Thyroid gland (tissue), 4 donors: ENCODE measurements at regions not wholly inside any gene's neighbourhood (a gene's known extent, or its start where the extent isn't known, plus 50 kb on each side); places are given as distances from the start of the nearest gene placed in this dataset.

ENCODE experiments used
- CTCF ChIP-seq, 6 experiments: fragments of 200-600 bp in 3 of 6; fragments of 450-650 bp in 3 of 6; sonication (generic) in 3 of 6; IDR thresholded peaks; one replicate each; pipeline ENCODE4 v1.5.1; 2016 to 2019; ENCODE audit warnings: antibody characterized with exemption in 6 of 6, mild to moderate bottlenecking in 2 of 6, inconsistent platforms in 1 of 6, moderate library complexity in 1 of 6
- POLR2A ChIP-seq, 2 donors: fragments of 450-650 bp; IDR thresholded peaks; one replicate each; pipeline ENCODE4 v1.6.1; 2017; ENCODE audit warnings: antibody characterized with exemption in 2 of 2, mild to moderate bottlenecking in 2 of 2, moderate library complexity in 1 of 2

- no peak for TF ChIP-seq CTCF (IDR thresholded peaks at IDR 0.05)
- TF ChIP-seq POLR2A (IDR thresholded peaks at IDR 0.05) = no peak
Observed at GRCh38 chr9:89953824-89954615, 349.2 kb downstream of the GADD45G start.
